Heart left ventricle (tissue), 13 donors: ENCODE measurements at regions not wholly inside any gene's neighbourhood (a gene's known extent, or its start where the extent isn't known, plus 50 kb on each side); places are given as distances from the start of the nearest gene placed in this dataset.

ENCODE experiments used
- POLR2A ChIP-seq, 2 donors: fragments of 450-650 bp; IDR thresholded peaks; one replicate each; pipeline ENCODE4 v1.6.1; 2017; ENCODE audit warnings: antibody characterized with exemption in 2 of 2, mild to moderate bottlenecking in 2 of 2, moderate library complexity in 2 of 2
- TF ChIP-seq, protein P1 (sequence below), 12 donors: fragments of 200-600 bp; sonication (generic) in 4 of 12; IDR thresholded peaks; one replicate each; pipeline versions ENCODE4 v1.5.0 to v1.8.0; 2018 to 2022; ENCODE audit warnings: antibody characterized with exemption in 12 of 12, mild to moderate bottlenecking in 5 of 12
- donor health status: ischemic (EF 13 %, LVEDD 7.1; RV severe dilation, severe dysfunction).
- donor health status: DM: no; HTN: yes; CAD: no.
- donor health status: DM: no; HTN: no; CAD: no.
- donor health status: ischemic (EF 25% LVEDD 6.9; RV normal size, moderate dysfunction).
- donor health status: ischemic (EF 25% LVEDD 5.7; RV mildly dilated, moderate dysfunction).
- donor health status: ischemic (EF 35%, LVEDD 5.7; RV mildly dilated, moderate dysfunction).
- donor health status: nonischemic (EF 11% LVEDD 7.7; RV severe dilation, severe dysfunction).
- donor health status: DM: yes; HTN: yes; CAD: no.
- donor health status: PGD.
- donor health status: ischemic (EF 29% LVEDD 5.4; RV normal size, mild dysfunction).
- donor health status: nonischemic (EF 23%, LVEDD 6.1; RV moderate dilation, normal function).

DNA sequence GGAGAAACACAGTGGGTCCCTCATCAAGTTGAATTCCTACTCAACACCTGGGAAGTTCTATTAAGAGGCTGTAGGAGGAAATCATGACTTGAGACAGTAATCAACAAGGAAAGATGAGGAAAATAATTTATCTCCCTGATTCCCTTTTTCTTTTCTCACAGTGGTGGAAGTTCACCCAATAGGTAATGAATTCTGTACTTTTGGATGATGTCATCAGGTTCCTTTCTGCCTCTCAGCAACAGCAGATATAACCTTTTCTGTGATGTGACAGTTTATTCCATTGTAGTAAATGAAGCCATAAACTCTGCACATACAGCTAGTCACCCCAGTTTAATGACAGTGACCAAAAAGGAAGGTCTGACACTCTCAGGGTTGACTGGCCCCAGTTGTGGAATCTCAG is 1265.0 kb downstream of the NXPH1 start:
- TF ChIP-seq POLR2A (IDR thresholded peaks at IDR 0.05): no peak
- TF ChIP-seq, protein P1, sequence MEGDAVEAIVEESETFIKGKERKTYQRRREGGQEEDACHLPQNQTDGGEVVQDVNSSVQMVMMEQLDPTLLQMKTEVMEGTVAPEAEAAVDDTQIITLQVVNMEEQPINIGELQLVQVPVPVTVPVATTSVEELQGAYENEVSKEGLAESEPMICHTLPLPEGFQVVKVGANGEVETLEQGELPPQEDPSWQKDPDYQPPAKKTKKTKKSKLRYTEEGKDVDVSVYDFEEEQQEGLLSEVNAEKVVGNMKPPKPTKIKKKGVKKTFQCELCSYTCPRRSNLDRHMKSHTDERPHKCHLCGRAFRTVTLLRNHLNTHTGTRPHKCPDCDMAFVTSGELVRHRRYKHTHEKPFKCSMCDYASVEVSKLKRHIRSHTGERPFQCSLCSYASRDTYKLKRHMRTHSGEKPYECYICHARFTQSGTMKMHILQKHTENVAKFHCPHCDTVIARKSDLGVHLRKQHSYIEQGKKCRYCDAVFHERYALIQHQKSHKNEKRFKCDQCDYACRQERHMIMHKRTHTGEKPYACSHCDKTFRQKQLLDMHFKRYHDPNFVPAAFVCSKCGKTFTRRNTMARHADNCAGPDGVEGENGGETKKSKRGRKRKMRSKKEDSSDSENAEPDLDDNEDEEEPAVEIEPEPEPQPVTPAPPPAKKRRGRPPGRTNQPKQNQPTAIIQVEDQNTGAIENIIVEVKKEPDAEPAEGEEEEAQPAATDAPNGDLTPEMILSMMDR (IDR thresholded peaks at IDR 0.05): no peak
